H1 (cell line): ENCODE measurements at regions not wholly inside any gene's neighbourhood (a gene's known extent, or its start where the extent isn't known, plus 50 kb on each side); places are given as distances from the start of the nearest gene placed in this dataset.

Experiments used
- CEBPB ChIP-seq: IDR thresholded peaks from 2 replicates; pipeline ENCODE4 v1.6.1; 2012; ENCODE audit warnings: low read depth, low read length
- SUZ12 ChIP-seq: fragments of 200-600 bp; sonication (generic); IDR thresholded peaks from 2 replicates; pipeline ENCODE4 v1.6.1; 2012; ENCODE audit warnings: mild to moderate bottlenecking, inconsistent platforms, low read length, moderate library complexity, mixed read lengths
- TF ChIP-seq, protein P1 (sequence below): IDR thresholded peaks from 2 replicates; pipeline ENCODE4 v1.6.1; 2012; ENCODE audit warnings: inconsistent platforms
- TF ChIP-seq, protein P2 (sequence below): IDR thresholded peaks from 2 replicates; pipeline ENCODE4 v1.6.1; 2011; ENCODE audit warnings: low read length, improper control_type of control experiment
- TF ChIP-seq, protein P3 (sequence below): IDR thresholded peaks from 2 replicates; pipeline ENCODE4 v1.6.1; 2011; ENCODE audit warnings: low read depth, mild to moderate bottlenecking, low read length; ENCODE audit not compliant: insufficient read depth

DNA sequence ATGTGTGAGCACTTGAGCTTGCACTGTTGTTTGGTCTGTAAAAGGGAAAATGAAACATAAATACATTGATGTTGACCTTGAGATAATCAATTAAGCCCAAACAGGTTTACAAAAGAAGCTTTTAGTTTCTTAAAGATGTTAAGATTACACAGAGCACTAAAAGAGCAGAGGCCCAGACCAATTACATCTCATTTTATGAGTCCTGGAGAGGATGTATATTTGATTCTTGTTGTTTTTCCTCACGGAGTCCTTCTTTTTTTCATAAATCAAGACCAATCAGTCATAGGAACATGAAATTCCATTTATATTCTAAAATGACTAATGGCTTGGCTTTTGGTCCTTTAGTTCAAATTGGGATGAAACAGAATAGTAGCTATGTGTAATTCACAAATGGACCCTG, 249.7 kb upstream of the NPY start (continued):
- no peak for TF ChIP-seq SUZ12
- TF ChIP-seq, protein P1, sequence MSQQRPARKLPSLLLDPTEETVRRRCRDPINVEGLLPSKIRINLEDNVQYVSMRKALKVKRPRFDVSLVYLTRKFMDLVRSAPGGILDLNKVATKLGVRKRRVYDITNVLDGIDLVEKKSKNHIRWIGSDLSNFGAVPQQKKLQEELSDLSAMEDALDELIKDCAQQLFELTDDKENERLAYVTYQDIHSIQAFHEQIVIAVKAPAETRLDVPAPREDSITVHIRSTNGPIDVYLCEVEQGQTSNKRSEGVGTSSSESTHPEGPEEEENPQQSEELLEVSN: no peak
- TF ChIP-seq, protein P2, sequence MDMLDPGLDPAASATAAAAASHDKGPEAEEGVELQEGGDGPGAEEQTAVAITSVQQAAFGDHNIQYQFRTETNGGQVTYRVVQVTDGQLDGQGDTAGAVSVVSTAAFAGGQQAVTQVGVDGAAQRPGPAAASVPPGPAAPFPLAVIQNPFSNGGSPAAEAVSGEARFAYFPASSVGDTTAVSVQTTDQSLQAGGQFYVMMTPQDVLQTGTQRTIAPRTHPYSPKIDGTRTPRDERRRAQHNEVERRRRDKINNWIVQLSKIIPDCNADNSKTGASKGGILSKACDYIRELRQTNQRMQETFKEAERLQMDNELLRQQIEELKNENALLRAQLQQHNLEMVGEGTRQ: no peak
- TF ChIP-seq CEBPB: no peak
- TF ChIP-seq, protein P3, sequence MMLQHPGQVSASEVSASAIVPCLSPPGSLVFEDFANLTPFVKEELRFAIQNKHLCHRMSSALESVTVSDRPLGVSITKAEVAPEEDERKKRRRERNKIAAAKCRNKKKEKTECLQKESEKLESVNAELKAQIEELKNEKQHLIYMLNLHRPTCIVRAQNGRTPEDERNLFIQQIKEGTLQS: no peak
